Adrenal gland (tissue), 5 donors: ENCODE measurements at regions not wholly inside any gene's neighbourhood (a gene's known extent, or its start where the extent isn't known, plus 50 kb on each side); places are given as distances from the start of the nearest gene placed in this dataset.

Experiments
- CTCF ChIP-seq, 6 experiments: fragments of 450-650 bp in 4 of 6; fragments of 200-600 bp in 2 of 6; sonication (generic) in 1 of 6; IDR thresholded peaks; 1 replicate in 5 of 6; 2 replicates in 1 of 6; pipeline versions ENCODE4 v1.5.1 to v1.8.0; 2016 to 2021; ENCODE audit warnings: antibody characterized with exemption in 6 of 6, mild to moderate bottlenecking in 2 of 6, moderate library complexity in 1 of 6
- POLR2A ChIP-seq, 2 donors: fragments of 450-650 bp; IDR thresholded peaks; one replicate each; pipeline ENCODE4 v1.6.1; 2017; ENCODE audit warnings: antibody characterized with exemption in 2 of 2, mild to moderate bottlenecking in 2 of 2, moderate library complexity in 1 of 2
- donor health status: DM: no; HTN: no; CAD: no.

- TF ChIP-seq POLR2A (IDR thresholded peaks at IDR 0.05) (no peak), CTCF (IDR thresholded peaks at IDR 0.05) (no peak)
Measured at GRCh38 chr6:91221072-91221720, 634.3 kb upstream of the MAP3K7 start.
